ENCODE measurements at regions not wholly inside any gene's neighbourhood (a gene's known extent, or its start where the extent isn't known, plus 50 kb on each side); places are given as distances from the start of the nearest gene placed in this dataset.
A peak's percentile ranks its signal among the peaks of the same experiment; 100 is the strongest.
"Not testable (repeated sequence)": the region's sequence is repeated elsewhere in the genome, so short reads cannot be mapped to it uniquely, and the experiment has no call there.

- DNase-seq = no peak
Measured at GRCh38 chr10:21047511-21047910, 150.4 kb upstream of the NEBL start.

GRCh38 chr10:21047096-21047495, 150.0 kb upstream of the NEBL start:
- no peak for DNase-seq

GRCh38 chr10:21043044-21043443, 145.9 kb upstream of the NEBL start:
- no peak for DNase-seq

- no peak for DNase-seq
Measured at GRCh38 chr10:21042536-21042935, 145.4 kb upstream of the NEBL start.

- DNase-seq = no peak
Measured at GRCh38 chr10:21041763-21042458, 144.8 kb upstream of the NEBL start.

- no peak for DNase-seq
Measured at GRCh38 chr10:21039721-21040120, 142.6 kb upstream of the NEBL start.

GRCh38 chr10:21036757-21037156, 139.6 kb upstream of the NEBL start:
- DNase-seq = no peak

GRCh38 chr10:21034770-21035169, 137.7 kb upstream of the NEBL start:
- DNase-seq = not testable (repeated sequence)

- no peak for DNase-seq
Measured at GRCh38 chr10:21034241-21034640, 137.1 kb upstream of the NEBL start.

- DNase-seq = no peak
Measured at GRCh38 chr10:21032587-21033319, 135.6 kb upstream of the NEBL start.

- no peak for DNase-seq
Measured at GRCh38 chr10:21031232-21031795, 134.2 kb upstream of the NEBL start.

- DNase-seq = no peak
Measured at GRCh38 chr10:21030091-21030490, 133.0 kb upstream of the NEBL start.

- DNase-seq = no peak
Measured at GRCh38 chr10:21022821-21023220, 125.7 kb upstream of the NEBL start.

GRCh38 chr10:21021843-21022594, 124.9 kb upstream of the NEBL start:
- no peak for DNase-seq

GRCh38 chr10:21021231-21021630, 124.1 kb upstream of the NEBL start:
- DNase-seq = no peak

GRCh38 chr10:21020545-21020944, 123.4 kb upstream of the NEBL start:
- peak in 1 of 2 experiments; percentile 5 for DNase-seq

GRCh38 chr10:21019436-21019835, 122.3 kb upstream of the NEBL start:
- no peak for DNase-seq

GRCh38 chr10:21015851-21016250, 118.7 kb upstream of the NEBL start:
- DNase-seq = no peak

- DNase-seq = no peak
Measured at GRCh38 chr10:21014141-21014540, 117.0 kb upstream of the NEBL start.

GRCh38 chr10:21011433-21012018, 114.4 kb upstream of the NEBL start:
- DNase-seq = no peak

- DNase-seq = no peak
Measured at GRCh38 chr10:21010615-21011014, 113.5 kb upstream of the NEBL start.

- DNase-seq = no peak
Measured at GRCh38 chr10:21003240-21003822, 106.2 kb upstream of the NEBL start.

All from NCI-H446 (cell line).